Cardiac septum (tissue), 1 donor: ENCODE measurements at regions not wholly inside any gene's neighbourhood (a gene's known extent, or its start where the extent isn't known, plus 50 kb on each side); places are given as distances from the start of the nearest gene placed in this dataset.
"Not testable (repeated sequence)": the region's sequence is repeated elsewhere in the genome, so short reads cannot be mapped to it uniquely, and the experiment has no call there.

Experiments used
- DNase-seq: peaks from one replicate; pipeline ENCODE4 v3.0.0-alpha.2; 2020; ENCODE audit warnings: low spot score
- intact Hi-C: fragments of 100-400 bp; cut with DNase I; formaldehyde crosslinking; loops from one replicate; pipeline ENCODE4 v1.14.0; 2022
- donor health status: DM: no; HTN: no; CAD: no.

- intact Hi-C loops = no loop called here
- no peak for DNase-seq
Measured at GRCh38 chr10:5268743-5269142, 72.1 kb downstream of the AKR1C4 start.

- intact Hi-C loops = no loop called here
- no peak for DNase-seq
Measured at GRCh38 chr10:5269791-5270190, 73.2 kb downstream of the AKR1C4 start.

GRCh38 chr10:5271526-5271925 is 74.9 kb downstream of the AKR1C4 start:
- intact Hi-C loops = no loop called here

GRCh38 chr10:5272065-5272803 is 75.6 kb downstream of the AKR1C4 start:
- intact Hi-C loops = no loop called here
- DNase-seq = no peak

More at GRCh38 chr10:5271526-5271925, 74.9 kb downstream of the AKR1C4 start:
- no peak for DNase-seq

DNA sequence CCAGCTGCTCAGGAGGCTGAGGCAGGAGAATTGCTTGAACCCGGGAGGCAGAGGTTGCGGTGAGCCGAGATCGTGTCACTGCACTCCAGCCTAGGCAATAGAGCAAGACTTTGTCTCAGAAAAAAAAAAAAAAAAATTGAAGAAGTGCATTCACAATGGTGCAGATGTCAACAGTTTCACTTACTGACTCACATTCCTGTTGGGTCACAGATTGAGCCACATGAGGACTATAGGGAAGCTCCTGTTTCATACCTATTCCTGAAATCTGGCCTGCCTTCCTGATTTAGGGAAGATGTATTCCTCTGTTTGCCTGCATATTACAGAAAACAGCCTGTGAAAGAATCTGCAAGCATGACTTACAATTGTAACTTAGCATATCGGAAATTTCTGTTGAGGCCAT is 78.2 kb downstream of the AKR1C4 start:
- intact Hi-C loops = no loop called here
- no peak for DNase-seq

DNA sequence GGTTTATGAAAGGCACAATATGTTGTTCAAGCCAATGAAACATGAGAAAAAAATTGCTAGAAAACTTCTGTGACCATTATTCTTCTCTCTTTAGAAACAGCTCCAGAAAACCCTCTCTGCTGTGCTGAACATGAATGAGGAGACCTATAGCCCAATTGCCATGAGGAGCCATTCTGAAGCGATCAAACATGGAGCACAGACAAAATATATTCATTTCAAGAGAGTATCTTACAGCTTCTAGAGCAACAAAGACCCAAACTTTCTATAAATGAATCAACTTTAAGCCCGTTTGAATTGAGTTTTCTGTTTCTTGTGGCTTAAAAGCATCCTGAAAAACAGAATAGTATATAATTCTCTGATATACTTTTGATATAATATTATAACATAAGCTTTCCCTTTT is 83.4 kb upstream of the UCN3 start:
- intact Hi-C loops = loop anchor here (10.0 kb wide), 1 partner anchor 207 kb away; no protein-coding TSS in a partner anchor
- DNase-seq = no peak

- DNase-seq = no peak
- intact Hi-C loops = loop anchor here (2.0 to 10.0 kb wide), 2 partner anchors 207 to 433 kb away; no protein-coding TSS in a partner anchor
Measured at GRCh38 chr10:5282137-5282536, 82.6 kb upstream of the UCN3 start.

- intact Hi-C loops = loop anchor here (2.0 to 10.0 kb wide), 2 partner anchors 209 to 435 kb away; no protein-coding TSS in a partner anchor
- DNase-seq = peak; percentile 79
Measured at GRCh38 chr10:5283305-5284158, 81.2 kb upstream of the UCN3 start.

DNA sequence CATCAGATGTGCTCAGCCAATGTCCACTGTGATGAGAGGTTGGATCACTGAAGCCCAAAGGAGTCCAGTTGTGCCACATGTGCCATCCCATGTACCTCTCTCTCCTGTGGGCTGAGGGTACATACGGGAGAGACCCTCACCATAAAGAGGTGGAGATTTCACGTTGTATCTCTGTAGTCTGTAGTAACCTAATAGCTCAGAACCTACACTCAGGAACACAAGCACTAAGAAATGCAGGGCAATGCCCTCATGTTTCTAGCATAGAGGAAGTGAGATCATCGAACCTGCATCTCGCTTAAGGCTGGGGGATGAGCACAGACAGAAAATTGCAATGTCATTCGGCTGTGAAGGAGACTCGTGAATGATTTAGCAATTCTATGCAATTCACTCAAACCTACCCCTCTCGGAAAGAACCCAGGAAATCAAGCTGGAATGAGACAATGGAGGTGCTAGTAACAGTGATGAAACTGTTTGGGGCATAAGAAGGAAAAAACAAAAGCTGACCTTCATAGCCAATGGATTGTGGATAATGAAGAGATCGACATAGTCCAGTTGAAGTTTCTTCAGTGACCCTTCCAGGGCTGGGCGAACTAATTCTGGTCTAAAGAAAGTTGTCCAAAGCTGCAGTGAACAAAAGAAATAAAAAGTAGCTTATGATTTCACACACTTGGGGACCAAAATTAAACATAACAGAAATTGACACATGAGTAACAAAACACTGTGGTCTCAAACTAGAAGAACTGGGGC is 80.3 kb upstream of the UCN3 start:
- DNase-seq = no peak
- intact Hi-C loops = loop anchor here (5.0 to 10.0 kb wide), 2 partner anchors 210 to 267 kb away; no protein-coding TSS in a partner anchor

- intact Hi-C loops = loop anchor here (5.0 to 10.0 kb wide), 2 partner anchors 210 to 268 kb away; no protein-coding TSS in a partner anchor
- no peak for DNase-seq
Measured at GRCh38 chr10:5285186-5285585, 79.6 kb upstream of the UCN3 start.

GRCh38 chr10:5288359-5288758 is 76.4 kb upstream of the UCN3 start:
- no peak for DNase-seq
- intact Hi-C loops = loop anchor here (5.0 to 10.0 kb wide), 2 partner anchors 214 to 271 kb away; no protein-coding TSS in a partner anchor

DNA sequence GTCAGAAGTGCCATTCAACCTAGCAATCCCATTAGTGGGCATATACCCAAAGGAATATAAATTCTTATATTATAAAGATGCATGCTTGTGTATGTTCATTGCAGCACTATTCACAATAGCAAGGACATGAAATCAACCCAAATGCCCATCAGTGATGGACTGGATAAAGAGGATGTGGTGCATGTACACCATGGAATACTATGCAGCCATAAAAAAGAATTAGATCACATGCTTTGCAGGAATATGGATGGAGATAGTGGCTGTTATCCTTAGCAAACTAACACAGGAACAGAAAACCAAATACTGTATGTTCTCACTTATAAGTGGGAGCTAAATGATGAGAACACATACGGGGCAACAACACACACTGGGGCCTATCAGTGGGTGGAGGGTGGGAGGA is 75.5 kb upstream of the UCN3 start:
- DNase-seq = not testable (repeated sequence)
- intact Hi-C loops = loop anchor here (5.0 to 10.0 kb wide), 2 partner anchors 214 to 272 kb away; no protein-coding TSS in a partner anchor

- peak; percentile 83 for DNase-seq
- intact Hi-C loops = no loop called here
Measured at GRCh38 chr10:5291501-5292195, 73.1 kb upstream of the UCN3 start.

GRCh38 chr10:5292196-5292735 is 72.5 kb upstream of the UCN3 start:
- DNase-seq = no peak
- intact Hi-C loops = no loop called here

GRCh38 chr10:5292970-5293369 is 71.8 kb upstream of the UCN3 start:
- intact Hi-C loops, DNase-seq: not testable (repeated sequence)

- DNase-seq = peak; percentile 92
- intact Hi-C loops = no loop called here
Measured at GRCh38 chr10:5293691-5294550, 70.8 kb upstream of the UCN3 start.

- intact Hi-C loops = loop anchor here (5.0 kb wide), 1 partner anchor 85 kb away; no protein-coding TSS in a partner anchor
- peak; percentile 83 for DNase-seq
Measured at GRCh38 chr10:5297466-5297865, 67.3 kb upstream of the UCN3 start.

DNA sequence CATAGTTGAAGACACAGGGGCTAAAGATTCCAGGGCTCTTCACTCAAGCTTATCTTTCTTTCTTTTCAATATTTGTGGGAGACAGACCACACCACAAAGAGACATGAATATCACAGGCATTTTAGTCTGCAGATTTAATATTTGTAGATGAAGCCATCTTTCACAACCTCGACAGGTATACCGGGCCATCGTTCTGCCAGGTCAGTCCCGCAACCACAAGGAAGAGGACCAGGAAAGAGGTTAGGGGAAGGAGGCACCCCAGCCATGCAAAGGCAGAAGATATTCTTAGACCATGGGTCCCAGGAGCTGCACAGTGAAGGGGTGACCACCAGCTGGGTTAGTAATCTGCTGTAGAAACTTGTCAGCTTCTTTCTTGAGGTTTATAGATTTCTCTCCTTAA is 66.8 kb upstream of the UCN3 start:
- intact Hi-C loops = loop anchor here (5.0 kb wide), 1 partner anchor 84 kb away; no protein-coding TSS in a partner anchor
- no peak for DNase-seq
